RCC 7860 (cell line): ENCODE measurements at regions not wholly inside any gene's neighbourhood (a gene's known extent, or its start where the extent isn't known, plus 50 kb on each side); places are given as distances from the start of the nearest gene placed in this dataset.

ENCODE experiments used
- DNase-seq: peaks from one replicate; pipeline ENCODE4 v3.0.0-alpha.2; 2015; ENCODE audit warnings: low spot score
- FAIRE-seq: peaks from 2 replicates; lab custom pipeline; 2012; peaks lifted over from hg19 to GRCh38; lab: Jason Lieb, UNC

DNA sequence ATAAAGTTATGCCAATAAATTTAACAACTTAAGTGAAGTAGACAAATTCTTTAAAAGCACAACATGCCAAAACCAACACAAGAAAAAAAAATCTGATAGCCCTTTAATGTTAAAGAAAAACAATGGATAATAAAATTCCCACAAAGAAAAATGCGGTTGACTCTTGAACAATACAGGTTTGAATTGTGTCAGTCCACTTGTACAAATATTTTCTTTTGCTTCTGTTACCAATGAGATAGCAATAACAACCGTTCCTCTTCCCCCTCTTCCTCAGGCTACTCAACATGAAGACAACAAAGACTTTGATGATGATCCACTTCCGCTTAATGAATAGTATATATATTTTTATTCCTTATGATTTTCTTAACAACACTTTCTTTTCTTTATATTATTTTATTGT, 283.9 kb upstream of the MAN1A1 start:
- FAIRE-seq (no peak), DNase-seq (no peak)

DNA sequence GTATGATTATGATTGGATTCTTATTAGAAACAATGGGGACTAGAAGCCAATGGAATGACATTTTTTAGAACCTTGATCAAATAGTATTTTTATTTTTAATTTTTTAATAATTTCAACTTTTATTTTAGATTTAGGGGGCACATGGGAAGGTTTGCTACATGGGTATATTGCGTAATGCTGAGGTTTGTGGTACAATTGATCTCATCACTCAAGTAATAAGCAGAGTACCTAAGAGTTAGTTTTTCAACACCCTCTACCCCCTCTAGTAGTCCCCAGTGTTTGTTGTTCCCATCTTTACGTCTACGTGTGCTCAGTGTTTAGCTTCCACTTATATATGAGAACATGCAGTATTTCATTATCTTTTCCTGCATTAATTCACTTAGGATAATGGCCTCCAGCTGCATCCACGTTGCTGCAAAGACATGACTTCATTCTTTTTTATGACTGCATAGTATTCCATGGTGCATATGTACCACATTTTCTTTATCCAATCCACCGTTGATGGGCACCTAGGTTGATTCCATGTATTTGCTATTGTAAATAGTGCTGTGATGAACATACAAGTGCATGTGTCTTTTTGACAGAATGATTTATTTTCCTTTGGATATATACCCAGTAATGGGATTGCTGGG, 281.1 kb upstream of the MAN1A1 start:
- DNase-seq (no peak), FAIRE-seq (no peak)

DNA sequence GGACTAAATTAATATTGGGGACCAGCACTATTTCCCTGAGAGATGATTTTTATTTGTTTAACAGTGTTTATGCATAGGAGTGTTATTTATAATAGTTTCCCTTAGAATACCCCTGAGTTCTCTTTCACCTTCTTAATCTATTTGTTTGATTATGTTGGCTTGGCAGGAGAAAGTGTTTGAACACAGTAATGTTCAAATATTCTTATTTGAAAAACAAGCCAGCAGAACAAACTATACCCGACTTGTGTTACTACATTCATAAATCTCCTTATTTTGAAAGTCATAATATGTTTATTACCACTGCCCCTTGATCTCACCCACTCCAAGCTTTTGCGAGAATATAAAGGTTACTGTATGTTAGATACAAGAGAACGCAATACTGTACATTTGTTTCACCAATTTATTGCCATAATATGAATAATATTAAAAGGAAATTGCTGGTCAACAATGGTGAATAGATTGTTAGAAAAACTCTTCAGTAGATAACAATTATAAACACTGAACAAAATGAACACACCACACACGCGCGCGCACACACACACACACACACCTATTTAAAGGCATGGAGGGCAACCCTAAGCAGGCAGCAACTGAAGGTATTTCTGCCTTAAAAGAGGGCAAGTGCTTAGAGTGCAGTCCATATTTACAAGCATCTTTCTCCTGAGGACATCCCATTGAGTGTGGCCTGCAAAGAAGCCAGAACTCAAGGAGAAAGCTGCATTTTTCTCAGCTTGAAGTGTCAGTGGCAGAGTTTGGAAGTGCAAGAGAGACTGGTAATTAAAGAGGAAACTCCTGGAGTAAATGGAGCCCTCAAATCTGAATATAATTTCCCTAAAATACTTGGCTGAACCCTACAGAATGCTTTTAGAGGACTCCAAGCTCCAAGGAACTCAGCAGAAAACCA, 279.4 kb upstream of the MAN1A1 start:
- FAIRE-seq (no peak), DNase-seq (no peak)

DNA sequence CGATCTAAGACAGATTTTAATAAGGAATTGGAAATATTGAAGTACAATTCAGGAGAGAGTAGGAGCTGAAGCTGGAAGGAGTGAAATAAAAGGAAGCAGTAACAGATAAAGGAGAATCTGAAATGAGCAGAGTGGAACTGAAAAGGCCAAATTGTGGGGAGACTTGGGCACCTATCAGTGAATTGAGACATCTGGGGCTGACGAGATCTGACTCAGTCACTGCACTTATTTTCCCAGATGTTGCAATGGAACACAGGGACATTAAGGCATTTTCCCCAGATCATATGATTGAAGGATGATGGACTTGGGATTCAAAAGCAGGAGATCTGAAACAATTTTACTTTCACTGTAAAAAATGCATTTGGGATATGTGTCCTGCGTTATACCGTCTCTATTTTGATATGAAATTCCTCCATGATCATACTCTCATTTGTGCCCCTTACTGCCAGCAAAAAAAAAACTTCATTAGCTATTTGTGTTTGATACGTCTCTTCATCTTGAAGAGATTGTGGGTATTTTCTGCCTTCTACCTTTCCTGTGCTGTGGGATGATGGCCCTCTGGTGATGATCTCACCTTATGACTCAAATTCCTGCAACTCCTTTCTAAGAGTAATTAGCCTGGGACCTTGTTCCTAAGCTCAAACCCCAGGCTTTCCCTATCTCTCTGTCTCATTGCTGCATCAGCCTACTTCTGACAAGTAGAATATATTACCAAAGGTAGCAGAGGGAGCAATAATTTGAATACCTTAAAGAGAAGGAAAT, 278.5 kb upstream of the MAN1A1 start:
- FAIRE-seq: no peak

DNA sequence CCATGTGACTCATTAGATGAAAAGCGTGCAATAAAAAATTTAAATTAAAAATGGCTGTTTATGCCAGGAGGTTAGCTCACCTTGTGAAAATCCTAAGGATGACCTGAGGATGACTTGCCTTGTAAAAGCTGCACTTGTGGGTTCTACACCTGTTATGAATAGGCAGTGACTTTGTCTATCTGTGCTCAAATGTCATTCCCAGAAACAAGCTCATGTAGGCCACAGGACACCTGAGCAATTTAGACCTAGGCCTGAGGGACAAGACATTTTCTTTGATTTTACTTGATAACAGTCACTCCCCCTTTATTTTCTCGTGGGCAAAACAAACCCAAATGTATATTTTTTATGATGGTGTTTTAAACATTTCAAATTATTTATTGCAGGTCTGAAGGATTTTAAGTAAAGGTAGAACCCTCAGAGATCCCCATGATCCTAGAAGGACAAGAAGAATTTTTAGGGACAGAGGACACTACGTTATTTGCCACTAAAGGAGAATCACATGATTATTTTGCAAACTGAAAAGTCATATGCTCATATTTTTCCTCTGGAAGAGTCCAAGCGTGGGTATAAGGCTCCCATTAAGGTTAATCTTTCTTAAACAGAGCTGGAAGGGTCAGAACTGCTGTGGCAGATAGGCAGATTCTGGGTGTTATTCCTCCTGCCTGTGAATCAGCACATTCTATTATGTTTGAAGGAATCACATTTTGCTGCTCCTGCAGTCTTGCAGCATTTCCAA, 277.5 kb upstream of the MAN1A1 start:
- FAIRE-seq (no peak), DNase-seq (no peak)

More for the DNA sequence above, 278.5 kb upstream of the MAN1A1 start:
- peak; percentile 39 for DNase-seq

DNA sequence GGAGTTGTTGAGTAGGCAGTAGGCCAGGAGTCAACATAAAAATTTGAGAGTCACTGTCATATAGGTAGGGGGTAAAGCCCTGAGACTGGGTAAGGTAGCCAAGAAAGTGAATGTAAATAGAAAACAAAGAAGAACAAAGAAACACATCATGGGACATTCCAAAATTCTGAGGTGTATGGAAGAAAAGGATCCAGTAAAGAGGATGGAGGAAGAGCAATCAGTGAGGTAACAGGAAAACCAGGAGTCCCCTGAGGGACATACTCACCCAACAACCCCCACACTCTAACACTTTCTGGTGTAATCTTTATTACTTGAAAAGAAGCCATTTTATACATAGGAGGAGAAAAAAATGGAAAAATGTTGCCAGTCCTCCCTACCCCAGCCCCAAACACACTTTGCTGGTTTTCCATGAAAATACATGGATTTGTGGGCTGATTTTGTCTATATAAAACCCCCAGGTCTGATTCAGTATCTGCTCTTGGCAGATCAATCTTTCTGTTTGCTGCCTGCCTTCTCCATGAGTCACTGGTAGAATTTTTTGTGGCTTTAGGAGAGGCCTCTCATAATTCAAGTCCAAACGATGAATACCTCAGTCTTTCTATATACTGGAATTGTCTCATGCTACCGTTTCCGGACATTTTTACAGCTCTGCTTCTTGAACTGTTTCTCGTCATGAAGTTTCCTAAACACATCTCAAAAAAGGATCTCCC, 271.4 kb upstream of the MAN1A1 start:
- peak; percentile 69 for DNase-seq
- FAIRE-seq: peak; percentile 62

DNA sequence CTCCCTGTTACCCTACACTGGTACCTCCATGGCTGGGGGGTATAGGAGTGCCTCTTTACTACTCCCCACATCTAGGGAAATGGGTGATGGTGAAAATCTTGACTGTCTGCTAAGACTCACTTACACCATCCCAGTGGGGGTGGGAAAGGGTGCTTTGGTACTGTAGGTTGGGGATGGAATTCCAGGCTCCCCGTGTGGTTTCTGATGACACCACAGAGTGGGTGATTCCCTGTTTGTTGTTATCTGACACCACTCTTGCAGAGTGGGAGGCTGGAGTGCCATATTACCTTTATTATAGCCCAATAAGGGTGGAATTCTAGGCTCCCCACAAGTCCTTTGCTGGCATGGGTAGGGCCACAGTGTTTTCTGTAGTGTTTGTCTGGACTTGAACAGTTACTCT, 264.6 kb upstream of the MAN1A1 start:
- DNase-seq: no peak
- FAIRE-seq: no peak

DNA sequence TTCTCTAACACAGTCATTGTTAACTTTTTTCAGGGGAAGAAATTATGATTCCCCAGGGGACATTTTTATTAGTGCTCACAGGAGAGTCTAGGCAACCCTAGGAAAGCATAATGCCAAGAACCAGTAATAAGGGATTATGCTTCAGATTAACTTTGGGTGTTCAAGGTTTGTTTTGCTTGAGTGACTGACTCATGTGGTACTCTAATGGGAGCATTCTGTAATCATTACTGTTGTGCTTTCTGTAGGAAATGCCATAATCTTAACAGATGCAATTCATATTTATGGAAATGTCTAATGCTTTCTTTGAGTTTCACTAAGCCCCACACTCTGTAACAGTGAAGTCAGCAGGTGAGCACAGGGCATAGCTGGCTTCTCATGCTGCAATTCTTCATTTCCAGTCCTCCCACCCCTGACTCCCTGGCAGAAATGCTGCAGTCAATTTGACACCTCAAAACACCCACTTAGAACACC, 263.4 kb upstream of the MAN1A1 start:
- DNase-seq (no peak), FAIRE-seq (no peak)

DNA sequence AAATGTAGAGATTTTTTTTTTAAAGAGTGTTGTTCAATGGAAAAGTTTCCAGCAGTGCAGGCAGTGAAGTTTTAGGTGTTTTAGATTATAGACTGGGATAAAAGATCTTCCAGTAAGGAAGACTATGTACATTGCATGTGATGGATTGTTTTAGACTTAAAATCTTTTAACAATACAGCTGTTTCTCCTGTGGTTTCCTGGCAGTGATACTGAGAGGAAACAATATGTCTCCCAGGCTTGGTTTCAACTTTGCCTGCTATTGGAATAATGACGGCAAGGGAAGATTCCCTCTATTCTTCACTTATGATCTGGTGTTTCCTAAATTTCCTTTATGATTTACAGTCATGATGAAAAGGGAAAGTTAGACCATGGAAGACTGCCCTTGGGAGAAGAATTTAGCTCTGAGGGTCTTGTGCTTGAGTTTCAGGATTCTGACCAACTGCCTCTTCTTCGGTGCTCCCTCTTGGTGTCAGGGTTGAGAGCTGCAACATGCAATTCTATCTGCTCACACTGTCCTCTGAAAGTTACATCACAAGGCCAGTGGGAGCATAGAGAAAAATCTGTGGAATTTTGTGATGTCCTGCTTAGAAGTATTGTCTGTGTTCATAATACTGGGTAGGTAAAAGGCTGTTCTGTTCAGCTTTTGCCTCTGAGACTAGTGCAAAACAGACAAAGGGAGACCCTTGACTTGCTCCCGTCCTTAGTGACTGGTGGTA, 262.8 kb upstream of the MAN1A1 start:
- DNase-seq: no peak

DNA sequence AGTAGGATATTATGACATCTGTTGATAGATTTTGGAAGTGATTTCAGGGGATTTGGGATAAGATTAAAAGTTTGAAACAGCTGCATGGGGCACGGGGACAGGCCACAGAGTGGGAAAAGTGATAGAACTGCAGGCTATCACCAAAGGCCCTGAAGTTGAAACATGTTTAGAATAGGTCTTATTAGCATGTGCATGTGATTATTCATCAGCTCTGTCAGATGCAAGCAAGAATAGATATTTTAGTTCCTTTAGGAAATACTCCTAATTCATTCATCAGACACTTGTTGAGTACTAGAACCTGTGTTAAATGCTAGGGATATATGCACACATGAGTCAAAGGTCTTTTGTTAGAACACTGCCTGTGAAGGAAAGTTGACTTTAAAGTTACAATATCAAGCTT, 261.2 kb upstream of the MAN1A1 start:
- FAIRE-seq (no peak), DNase-seq (no peak)

More for the DNA sequence above, 262.8 kb upstream of the MAN1A1 start:
- no peak for FAIRE-seq

DNA sequence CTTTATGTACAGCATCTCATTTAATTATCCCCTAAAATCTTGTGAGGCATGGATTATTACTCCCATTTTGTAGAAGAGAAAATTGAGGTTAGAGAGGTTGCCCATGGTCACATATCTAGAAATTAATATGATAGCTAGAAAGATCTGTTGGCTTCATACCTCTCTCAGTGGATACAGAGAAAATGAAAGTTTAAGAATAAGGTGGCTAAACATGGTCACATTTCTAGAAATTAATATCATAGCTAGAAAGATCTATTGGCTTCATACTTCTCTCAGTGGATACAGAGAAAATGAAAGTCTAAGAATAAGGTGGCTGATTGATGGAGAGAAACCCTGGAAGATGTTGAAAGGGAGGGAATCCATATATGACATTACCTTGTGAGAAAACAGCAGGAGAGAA, 260.7 kb upstream of the MAN1A1 start:
- FAIRE-seq: no peak

DNA sequence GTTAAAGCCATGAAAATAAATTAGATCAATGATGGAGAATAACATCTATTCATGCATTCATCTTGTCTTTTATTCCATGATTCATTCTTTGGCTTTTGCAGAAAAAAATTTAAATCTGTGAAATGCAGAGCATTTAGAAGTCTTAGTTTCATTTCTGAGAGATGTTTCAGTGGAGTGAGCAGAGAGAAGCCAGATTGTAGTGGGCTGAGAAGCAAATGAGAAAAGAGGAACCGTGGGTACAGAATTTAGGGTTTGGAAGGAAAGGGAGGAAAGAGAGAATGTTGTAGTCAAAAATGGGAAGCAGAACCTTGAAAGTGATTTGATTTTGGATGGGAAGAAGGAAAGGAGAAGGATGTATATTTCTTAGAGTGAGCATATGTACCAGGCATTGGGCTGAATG, 260.3 kb upstream of the MAN1A1 start:
- no peak for DNase-seq
- FAIRE-seq: no peak

More for the DNA sequence above, 260.7 kb upstream of the MAN1A1 start:
- DNase-seq: no peak

DNA sequence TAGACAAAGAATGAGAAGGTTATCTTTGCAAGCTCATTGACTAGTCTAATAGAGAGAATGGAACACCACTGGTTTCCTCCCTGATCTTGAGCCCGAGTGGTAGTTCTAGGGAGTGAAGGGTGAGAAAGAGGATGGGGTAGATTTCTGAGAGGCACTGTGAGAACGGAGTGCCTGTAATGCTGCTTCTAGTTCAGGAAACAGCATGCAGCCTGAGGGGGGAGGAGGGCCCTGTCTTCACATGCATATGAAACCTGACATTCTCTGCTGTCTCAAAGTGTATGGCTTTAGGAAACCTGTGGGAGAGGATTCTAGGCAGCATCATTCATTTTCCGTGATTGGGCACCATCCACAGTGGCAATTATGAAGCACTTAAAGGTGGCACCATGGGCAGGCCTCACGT, 259.4 kb upstream of the MAN1A1 start:
- FAIRE-seq: no peak
- no peak for DNase-seq

DNA sequence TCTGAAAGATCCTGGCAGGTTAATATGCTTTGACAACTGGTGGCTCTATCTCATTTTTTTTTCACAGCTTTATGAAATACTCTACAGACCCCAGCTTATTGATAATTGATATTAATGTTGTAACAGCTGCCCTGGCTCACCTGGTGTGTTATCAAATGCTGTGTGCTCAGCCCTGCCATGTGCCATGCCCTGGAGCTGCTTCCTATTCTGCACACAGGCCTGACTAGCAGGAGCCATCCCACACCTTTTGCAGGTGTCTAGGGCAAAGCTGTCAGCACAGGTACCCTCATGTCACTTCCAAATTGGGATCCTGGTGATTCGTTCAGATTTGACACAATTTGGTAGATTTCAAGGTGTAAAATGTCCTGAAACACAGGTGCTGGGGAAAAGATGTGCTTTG, 254.6 kb upstream of the MAN1A1 start:
- no peak for DNase-seq
- no peak for FAIRE-seq

DNA sequence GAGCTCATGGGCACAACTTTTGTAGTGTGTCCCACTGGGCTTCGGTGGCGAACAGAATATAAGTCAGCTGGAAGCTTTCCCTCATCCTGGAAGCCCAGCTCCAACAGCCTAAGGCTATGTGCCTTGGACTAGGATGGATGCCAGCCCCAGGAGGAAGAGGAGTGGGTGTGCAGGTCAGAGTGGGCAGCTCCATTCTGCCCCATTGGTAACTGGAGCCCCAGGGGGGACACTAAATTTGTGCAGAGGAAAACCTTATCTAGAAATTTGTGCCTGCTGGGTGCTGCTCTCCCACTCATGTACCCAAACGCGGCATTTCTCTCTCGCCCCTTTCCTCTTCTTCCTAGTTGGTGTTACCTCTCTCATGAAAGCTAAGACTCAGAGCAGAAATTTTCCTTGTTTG, 253.9 kb upstream of the MAN1A1 start:
- DNase-seq (no peak), FAIRE-seq (no peak)

DNA sequence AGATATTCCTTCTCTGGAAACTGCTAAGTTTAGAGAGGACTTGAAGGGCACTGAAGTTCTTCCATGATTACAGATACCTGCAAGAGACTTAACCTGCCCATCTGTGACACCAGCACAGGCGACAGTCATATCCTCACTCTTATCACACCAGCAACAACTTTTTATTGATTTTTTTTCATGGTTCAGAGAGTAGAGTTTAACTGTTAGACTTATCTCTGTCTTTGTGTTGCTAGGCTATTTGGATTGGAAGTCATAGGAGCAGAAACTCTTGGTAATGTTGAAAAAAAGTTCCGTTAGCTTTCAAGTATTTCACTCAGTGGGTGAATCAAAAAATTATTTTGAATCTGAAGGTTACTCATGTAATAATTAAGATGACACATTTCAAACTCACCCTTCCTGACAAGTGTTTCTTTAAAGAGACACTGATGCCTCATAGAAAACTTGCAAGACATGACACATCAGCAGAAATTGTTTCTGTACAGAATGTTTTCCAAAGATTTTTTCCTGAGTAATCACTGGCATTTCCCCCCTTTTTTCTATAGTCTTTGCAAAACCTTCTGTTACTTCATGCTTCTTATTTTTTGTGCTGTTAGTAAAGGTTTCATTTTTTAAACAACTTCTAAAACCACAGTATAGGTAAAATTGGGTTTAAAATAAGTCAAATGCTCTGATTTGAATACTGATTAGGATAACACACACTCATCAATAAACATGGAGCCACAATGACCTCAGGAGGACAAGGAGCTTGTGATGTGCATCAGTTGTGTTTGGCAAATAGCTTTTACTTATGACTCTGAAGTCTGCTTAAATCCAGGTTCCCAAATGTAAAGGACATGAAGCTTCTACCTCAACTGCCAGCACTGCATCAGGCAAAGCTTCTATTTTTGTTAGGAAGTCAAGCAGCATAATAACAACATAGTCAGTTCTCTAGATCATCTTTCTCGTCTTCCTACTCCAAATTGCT, 252.9 kb upstream of the MAN1A1 start:
- FAIRE-seq (no peak), DNase-seq (peak; percentile 57)

DNA sequence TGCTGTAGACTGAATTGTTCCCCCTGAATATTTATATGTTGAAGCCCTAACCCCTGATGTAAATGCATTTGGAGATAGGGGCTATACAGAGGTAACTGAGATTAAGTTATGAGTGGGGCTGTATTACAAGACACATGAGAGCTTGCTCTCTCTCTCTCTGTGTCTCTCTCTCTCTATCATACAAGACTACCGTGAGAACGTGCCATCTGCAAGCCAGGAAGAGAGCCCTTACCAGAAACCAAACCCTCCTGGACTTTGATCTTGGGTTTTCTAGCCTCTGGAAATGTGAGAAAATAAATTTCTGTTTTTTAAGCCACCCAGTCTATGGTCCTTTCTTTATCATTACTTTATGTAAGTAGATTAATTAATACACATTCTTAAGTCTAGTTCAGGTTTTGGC, 249.3 kb upstream of the MAN1A1 start:
- DNase-seq: no peak
- no peak for FAIRE-seq

DNA sequence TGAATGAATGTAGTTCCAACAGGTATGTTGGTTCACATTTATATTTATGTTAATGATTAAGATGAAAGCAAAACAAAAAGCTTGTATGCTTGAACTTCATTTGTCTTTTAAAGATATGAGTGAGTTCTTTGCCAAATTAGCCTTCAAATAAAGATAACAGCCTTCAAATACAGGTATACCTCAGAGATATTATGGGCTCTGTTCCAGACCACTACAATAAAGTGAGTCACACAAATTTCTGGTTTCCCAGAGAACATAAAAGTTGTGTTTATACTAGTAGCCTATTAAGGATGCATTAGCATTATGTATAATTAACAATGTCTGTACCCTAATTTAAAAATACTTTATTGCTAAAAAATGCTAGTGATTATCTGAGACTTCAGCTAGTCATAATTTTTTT, 245.3 kb upstream of the MAN1A1 start:
- no peak for DNase-seq
- FAIRE-seq: no peak
